ENCODE measurements at regions not wholly inside any gene's neighbourhood (a gene's known extent, or its start where the extent isn't known, plus 50 kb on each side); places are given as distances from the start of the nearest gene placed in this dataset.

GRCh38 chr5:158392753-158393152 is 533.8 kb upstream of the CLINT1 start:
- no peak for TF ChIP-seq POLR2AphosphoS5 (IDR thresholded peaks at IDR 0.05)
- TF ChIP-seq POLR2A (IDR thresholded peaks at IDR 0.05; ENCODE audit: low read depth) = no peak
- TF ChIP-seq, protein P1, sequence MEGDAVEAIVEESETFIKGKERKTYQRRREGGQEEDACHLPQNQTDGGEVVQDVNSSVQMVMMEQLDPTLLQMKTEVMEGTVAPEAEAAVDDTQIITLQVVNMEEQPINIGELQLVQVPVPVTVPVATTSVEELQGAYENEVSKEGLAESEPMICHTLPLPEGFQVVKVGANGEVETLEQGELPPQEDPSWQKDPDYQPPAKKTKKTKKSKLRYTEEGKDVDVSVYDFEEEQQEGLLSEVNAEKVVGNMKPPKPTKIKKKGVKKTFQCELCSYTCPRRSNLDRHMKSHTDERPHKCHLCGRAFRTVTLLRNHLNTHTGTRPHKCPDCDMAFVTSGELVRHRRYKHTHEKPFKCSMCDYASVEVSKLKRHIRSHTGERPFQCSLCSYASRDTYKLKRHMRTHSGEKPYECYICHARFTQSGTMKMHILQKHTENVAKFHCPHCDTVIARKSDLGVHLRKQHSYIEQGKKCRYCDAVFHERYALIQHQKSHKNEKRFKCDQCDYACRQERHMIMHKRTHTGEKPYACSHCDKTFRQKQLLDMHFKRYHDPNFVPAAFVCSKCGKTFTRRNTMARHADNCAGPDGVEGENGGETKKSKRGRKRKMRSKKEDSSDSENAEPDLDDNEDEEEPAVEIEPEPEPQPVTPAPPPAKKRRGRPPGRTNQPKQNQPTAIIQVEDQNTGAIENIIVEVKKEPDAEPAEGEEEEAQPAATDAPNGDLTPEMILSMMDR (IDR thresholded peaks at IDR 0.05) = no peak

Data from esophagus muscularis mucosa (tissue), 3 donors.